HFF-Myc (cell line): ENCODE measurements at regions not wholly inside any gene's neighbourhood (a gene's known extent, or its start where the extent isn't known, plus 50 kb on each side); places are given as distances from the start of the nearest gene placed in this dataset.

Source experiments
- DNase-seq: peaks from one replicate; pipeline ENCODE4 v3.0.0-alpha.2; 2011; ENCODE audit warnings: low read depth; ENCODE audit errors: extremely low read depth
- H3K4me3 ChIP-seq: replicated peaks from 2 replicates; pipeline ENCODE4 v1.5.1; 2011; ENCODE audit warnings: low read depth, mild to moderate bottlenecking, control low read depth, low read length
- TF ChIP-seq, protein P1 (sequence below): IDR thresholded peaks from 2 replicates; pipeline ENCODE4 v1.5.1; 2012; ENCODE audit warnings: mild to moderate bottlenecking, low read depth, low read length, control low read depth; ENCODE audit errors: missing control alignments

DNA sequence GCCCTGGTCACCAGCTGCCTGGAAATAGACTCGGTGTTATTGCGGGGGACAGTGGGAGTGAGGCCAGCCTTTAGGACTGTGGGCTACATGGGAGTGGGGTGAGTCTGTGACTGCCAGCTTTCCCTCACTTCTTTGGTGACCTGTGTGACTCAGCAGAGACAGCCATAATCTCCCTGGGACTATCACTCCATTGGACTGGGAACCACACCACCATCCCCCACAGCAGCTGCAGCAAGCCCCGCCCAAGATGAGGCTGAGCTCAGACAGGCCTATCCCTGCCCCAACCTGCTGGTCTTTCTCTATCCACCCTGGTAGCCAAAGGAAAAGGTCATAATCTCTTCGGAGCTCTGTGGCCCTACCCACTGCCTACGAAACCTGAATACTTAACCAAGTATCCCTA, 263.2 kb downstream of the FZD1 start:
- no peak overlapping the region for H3K4me3 ChIP-seq
- TF ChIP-seq, protein P1, sequence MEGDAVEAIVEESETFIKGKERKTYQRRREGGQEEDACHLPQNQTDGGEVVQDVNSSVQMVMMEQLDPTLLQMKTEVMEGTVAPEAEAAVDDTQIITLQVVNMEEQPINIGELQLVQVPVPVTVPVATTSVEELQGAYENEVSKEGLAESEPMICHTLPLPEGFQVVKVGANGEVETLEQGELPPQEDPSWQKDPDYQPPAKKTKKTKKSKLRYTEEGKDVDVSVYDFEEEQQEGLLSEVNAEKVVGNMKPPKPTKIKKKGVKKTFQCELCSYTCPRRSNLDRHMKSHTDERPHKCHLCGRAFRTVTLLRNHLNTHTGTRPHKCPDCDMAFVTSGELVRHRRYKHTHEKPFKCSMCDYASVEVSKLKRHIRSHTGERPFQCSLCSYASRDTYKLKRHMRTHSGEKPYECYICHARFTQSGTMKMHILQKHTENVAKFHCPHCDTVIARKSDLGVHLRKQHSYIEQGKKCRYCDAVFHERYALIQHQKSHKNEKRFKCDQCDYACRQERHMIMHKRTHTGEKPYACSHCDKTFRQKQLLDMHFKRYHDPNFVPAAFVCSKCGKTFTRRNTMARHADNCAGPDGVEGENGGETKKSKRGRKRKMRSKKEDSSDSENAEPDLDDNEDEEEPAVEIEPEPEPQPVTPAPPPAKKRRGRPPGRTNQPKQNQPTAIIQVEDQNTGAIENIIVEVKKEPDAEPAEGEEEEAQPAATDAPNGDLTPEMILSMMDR: no peak
- DNase-seq: no peak

DNA sequence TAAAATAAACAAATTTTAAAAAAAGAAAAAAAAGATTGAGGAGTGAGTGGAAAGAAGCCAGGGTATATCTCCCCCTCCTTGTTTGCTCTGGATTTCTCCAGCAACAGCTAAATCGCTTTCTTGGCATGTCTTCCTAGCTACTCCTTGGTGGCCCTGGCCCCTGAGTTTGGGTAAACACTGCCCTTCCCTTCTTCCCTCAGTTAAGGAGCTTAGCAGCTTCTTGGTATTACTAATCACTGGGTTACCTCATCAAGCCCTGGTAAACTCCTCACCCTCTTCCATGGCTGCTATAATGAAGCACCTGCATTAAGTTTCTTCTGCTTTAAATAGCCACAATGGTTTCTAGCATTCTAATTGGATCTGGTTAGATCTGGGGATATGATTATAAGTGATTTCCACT, 269.8 kb downstream of the FZD1 start:
- no peak for DNase-seq
- TF ChIP-seq, protein P1: no peak
- H3K4me3 ChIP-seq: no peak overlapping the region

DNA sequence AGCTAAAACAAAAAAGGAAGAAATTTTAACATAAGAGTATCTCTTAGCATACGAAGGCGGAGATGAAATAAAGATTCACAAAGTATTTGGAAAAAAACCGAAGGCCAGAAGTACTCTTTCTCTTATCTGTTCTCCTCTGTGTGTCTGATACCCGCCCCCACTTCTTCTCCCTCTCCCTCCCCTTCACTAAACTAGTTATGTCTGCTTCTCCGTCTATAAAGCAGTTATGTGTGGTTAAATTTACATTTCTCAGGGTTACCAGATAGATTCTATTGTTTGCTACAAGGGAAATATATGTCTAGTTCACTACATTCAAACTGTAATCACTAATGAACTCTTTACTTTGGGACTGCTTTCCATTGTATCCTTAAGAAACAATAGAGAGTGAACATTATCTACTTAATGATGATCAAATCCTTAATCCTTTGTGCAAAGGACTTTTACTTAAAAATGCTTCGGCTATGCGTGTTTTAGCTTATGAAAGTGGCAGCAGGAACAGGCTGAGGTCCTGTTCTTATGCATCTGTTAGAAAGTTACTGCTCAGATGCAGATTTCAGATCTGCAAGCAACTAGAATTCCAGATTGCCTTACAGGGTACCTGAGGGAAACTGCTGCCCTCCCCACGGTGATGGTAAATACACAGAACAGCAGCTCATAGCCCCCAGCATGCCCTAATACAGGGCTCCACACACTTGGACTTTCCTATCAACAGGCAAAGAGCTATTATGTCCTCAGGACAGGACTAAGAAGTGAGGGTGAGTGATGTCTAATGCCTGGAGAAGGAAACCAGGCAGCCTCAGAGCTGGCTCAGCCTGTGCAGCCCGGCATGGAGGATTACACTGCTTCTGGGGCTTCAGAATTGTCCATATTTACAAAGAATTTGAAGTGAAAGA, 273.3 kb downstream of the FZD1 start:
- TF ChIP-seq, protein P1: no peak
- no peak for DNase-seq
- no peak overlapping the region for H3K4me3 ChIP-seq

DNA sequence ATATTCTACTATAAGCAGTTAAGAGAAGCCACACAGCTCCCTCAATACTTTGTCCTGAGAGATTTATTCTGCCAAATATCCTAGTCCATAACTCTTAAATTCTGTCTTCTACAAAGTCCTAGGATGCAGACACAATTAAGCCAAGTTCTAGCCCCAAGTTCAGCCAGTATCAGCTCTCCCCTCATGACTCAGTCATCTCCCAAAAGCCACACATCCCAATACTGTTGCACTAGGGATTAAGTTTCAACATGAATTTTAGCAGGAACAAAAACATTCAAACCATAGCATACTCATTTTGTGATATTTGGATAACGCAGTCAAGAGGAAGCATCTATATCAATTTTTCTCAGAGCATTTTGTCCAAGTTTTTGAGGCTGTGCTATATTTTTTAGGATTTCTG, 277.4 kb downstream of the FZD1 start:
- no peak overlapping the region for H3K4me3 ChIP-seq
- DNase-seq: no peak
- TF ChIP-seq, protein P1: no peak

DNA sequence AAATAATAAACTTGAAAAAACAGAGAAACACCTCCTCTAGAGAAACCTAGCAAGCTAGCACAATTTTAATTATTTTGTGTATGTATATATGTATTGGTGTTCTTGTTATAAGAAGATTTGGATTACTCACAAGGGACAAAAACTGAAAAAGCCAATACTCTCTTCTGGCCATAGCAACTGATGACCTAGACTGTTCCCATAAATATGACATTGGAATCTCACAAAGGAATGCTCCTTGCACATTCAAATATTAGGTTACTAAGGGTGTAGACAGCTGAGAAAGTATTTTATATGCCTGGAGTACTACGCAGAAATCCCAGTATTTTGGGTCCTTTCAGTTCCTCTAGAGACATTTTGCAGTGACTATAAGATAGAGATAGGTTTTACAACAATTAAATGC, 279.4 kb downstream of the FZD1 start:
- TF ChIP-seq, protein P1: no peak
- no peak overlapping the region for H3K4me3 ChIP-seq
- DNase-seq: no peak

DNA sequence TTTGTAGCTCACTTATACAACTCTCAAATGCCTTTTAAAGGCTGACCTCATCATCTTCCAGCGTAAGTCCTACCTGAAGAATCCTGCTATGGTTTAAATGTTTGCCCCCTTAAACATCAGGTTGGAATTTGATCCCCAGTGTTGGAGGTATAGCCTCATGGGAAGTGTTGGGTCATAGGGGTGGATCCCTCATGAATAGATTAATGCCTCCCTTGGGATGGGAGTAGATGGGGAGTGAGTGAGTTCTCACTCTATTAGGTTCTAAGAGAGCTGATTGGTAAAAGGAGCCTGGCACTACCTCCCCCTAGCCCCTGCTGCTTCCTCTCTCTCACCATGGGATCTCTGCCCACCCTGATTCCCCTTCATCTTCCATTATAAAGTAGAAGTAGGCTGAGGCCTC, 285.6 kb downstream of the FZD1 start:
- TF ChIP-seq, protein P1: no peak
- no peak for DNase-seq
- no peak overlapping the region for H3K4me3 ChIP-seq

DNA sequence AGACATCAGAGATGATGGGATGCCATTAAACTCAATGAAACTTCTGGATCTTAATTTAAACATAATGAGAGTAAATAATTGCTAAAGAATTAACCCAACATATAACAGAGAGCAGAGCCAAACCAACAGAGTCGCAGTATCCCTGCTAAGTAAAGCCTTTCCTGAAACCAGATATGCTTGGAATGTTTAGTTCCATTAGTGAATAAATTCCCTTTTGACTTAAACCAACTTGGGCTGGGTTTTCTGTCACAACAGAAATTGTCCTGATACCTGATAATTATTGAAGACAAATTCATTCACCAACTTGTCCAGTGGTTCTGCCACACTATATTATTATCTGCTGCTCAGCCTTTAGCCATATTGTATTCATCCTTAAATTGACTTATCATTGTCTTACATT, 286.7 kb downstream of the FZD1 start:
- TF ChIP-seq, protein P1: no peak

More for the DNA sequence above, 286.7 kb downstream of the FZD1 start:
- H3K4me3 ChIP-seq: no peak overlapping the region
- DNase-seq: no peak
